NCI-H526 treated with DMSO at 0.1 percent for 48 hours (cell line): ENCODE measurements at regions not wholly inside any gene's neighbourhood (a gene's known extent, or its start where the extent isn't known, plus 50 kb on each side); places are given as distances from the start of the nearest gene placed in this dataset.

Experiments used
- DNase-seq: peaks from one replicate; lab custom pipeline; 2025; lab: John Stamatoyannopoulos, UW

GRCh38 chr20:40957265-40957760 lies 71.3 kb upstream of the TOP1 start:
- DNase-seq = no peak

DNA sequence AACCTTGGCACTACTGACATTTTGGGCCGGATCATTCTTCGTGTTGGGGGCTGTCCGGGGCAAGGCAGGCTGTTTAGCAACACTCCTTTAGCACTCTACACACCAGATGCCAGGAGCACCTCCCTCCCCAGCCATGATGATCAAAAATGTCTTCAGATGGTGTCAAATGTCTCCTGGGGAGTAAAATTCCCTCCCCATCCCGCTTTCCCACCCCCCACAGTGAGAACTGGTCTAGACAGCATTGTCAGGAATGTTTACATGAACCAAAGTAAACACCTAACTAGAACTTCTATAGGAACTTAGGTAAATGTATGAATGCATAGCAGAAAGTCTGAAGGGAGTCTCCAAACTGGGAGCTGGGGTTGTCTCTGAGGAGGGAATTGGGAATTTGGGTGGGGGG lies 70.0 kb upstream of the TOP1 start:
- no peak for DNase-seq

DNA sequence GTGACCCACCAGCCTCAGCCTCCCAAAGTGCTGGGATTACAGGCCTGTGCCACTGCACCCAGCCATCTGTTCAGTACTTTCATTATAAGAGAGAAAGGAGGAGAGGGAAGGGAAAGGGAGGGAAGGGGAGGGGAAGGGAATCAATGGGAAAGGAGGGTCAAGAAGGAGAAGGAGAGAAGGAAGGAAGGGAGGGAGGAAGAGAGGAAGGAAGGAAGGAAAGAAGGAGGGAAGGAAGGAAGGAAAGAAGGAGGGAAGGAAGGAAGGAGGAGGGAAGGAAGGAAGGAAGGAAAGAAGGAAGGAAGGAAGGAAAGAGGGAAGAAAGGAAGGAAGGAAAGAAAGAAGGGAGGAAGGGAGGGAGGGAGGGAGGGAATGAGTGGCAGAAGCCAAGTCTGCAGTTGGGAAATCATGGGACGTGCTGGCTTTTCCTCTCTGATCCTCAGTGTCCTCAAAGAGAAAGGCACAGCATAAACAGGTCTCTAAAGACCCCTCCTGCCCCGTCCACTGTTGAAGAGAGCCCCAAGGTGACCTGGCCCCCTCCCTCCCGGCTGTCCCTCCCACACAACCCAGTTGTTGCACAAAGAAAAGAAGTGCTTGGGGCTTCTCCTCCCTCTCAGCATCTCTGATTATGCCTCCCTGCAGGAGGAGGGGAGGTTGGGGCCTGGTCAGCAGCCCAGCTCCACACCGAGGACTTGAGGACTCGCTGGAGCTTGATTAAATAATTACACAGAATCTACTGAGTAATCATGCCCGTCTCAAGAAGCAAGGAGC lies 69.1 kb upstream of the TOP1 start:
- DNase-seq = no peak

GRCh38 chr20:40960101-40960500 lies 68.5 kb upstream of the TOP1 start:
- no peak for DNase-seq

GRCh38 chr20:40960521-40960956 lies 68.1 kb upstream of the TOP1 start:
- no peak for DNase-seq

DNA sequence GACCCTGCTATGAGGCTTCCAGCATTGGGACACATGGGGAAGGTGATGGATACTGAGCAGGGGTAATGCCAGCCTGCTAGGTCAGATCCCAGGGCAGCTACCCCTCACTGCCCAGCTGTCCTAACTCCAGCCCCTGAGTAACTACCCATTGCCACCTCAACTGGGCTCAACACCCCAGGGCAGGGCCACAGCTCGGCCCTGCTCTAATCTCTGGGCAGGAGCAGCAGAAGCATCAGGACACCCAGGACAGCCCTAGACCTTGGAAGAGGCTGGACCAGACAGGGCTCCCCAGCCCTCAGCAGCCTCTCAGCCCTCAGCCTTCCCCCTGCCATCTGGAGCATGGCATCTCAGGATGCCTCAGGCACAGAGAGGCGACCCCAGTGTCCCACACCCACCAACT lies 67.4 kb upstream of the TOP1 start:
- DNase-seq = no peak

DNA sequence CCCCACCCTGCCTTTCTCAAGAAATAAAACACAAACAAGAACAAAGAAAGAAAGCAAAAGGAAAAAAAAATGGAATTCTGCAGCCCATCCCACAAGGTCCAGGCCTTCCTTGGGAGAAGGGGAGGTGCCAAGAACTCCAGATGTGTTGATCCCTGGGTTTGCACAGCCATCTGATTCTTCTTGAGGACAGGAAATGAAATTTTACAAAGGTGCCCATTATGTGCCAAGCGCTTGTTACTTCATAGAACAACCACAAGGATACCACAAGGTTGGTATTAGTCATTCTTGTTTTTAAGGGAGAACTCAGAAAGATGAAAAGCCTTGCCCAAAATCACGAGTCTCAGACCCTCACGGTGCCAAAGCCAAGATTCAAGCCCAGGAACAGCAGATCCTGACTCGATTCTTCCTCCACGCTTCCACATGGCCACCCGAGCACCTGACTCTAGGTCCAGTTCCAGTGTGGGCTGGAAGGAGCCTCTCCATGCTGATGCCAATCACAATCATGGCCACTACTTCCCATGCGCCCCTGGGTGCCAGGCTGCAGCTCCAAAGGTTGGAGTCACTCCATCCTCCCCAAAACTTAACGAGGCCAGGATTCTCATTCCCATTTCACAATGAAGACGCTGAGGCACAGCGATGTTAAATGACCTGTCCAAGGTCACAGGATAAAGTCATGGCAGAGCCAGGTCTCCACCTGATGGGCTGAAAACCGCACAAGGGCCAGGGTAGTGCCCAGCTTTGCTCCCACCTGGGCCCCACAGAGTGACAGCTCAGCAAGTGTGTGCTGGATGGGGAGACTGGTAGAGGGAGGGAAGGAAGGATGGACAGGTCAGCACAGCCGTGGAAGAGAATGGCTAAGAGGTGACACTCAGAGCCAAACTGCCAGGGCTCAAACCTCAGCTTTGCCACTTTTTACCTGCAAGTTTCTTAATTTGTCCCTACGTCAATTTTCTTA lies 66.7 kb upstream of the TOP1 start:
- no peak for DNase-seq

DNA sequence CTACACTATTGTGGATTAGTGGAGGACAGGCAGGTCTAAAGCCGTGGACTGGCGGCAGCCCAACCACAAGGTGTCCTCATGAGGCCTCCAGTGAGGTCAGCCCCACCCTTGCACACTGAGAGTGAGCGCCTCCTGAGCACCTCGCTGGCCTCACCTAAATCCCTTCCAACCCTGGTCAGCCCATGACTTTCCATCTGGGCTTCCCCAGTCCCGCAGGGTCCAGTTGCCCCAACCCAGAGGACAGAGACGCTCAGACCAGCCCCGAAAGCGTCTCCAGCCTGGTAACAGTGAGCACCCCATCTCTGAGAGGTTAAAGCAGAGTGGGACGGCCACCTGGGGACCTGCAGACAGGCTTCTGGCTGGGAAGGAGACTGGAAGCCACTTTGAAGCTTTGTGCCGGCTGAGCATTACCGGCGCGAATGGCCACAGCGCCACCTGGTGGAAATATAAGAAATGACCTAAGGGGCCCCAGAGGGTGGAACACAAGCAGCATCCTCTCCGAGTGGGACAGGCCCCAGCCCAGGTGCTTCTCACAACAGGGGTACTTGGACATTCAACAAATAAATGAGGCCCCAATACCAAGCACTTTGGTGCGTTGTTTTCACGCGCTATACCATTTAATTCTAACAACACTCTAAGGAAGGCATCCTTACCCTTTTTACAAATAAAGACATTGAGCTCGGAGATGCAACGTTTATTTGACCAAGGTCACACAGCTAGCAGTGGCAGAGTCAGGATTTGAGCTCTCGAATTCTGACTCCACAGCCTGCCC lies 65.7 kb upstream of the TOP1 start:
- peak; percentile 60 for DNase-seq

DNA sequence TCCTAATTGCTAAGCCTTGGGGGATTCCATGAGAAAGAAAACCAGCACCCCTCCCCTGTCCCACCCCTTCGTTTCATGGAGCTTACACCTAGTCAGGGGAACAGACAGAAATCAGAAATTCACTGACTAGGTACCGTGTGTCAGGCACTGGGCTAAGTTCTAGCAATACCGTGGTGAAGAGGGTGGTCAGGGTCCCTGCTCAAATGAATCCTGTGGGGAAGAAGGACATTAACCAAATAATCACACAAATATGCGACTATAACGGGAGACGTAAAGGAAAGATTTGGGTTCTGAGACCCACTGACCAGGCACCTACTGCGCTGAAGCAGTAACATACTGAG lies 65.1 kb upstream of the TOP1 start:
- no peak for DNase-seq

DNA sequence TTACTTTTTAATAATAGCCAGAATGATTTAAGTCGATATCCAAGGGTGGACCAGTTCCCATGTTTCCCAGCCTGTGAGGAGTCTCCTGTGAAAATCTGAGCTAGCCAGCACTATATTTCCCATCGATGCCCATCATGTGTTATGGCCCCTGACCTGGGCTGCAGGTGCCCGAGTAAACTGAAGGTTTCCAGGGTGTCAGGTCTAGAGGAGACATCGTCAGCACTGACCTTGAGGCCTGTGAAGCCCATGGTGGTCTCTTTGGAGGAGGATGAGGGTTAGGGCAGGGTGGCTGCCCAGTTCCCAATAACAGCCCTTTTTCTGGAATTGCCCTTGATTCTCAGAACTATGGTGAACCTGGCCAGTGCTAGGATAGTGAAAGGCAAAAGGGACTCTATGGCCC lies 63.0 kb upstream of the TOP1 start:
- no peak for DNase-seq

DNA sequence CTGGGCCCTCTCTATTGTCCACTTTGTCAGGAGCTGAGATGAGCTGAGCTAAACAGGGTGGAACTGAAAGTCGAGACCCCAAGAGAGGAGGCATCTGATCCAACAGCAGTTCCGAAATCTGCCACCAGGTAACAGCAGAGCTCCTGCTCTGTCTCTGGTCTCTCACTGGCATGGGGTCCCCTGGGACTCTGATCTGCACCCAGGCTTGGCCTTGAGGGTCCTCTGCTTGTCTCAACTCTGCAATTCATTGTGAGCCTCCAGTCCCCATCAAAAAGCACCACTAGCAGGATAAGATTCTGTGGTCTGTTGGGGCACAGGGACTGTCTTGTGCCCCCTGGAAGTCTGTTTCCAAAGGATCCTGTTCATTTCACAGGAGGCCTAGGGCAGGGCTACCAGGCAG lies 62.5 kb upstream of the TOP1 start:
- no peak for DNase-seq

GRCh38 chr20:40966516-40967185 lies 62.0 kb upstream of the TOP1 start:
- no peak for DNase-seq

- no peak for DNase-seq
Measured at GRCh38 chr20:40967700-40968099, 60.9 kb upstream of the TOP1 start.

DNA sequence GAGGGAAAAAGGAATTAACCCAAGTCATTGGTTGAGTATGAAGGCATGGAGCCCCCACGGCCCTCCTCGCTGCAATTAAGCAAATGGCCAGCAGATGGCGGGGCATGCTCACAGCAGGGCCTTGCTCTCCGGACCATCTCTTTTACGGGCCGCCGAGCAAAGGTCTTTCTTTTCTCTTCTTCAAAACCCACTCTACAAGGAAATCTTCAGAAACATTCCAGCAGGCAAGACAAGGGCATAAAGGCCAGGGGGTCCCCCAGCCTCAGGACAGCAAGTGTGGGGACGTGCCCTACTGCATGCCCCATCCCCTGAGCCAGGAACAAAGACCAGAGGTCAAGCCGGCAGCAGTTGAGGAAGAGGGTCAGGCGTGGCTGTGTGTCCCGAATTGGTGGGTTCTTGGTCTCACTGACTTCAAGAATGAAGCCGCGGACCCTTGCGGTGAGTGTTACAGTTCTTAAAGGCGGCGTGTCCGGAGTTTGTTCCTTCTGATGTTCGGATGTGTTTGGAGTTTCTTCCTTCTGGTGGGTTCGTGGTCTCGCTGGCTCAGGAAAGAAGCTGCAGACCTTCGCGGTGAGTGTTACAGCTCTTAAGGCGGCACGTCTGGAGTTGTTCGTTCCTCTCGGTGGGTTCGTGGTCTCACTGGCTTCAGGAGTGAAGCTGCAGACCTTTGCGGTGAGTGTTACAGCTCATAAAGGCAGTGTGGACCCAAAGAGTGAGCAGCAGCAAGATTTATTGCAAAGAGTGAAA lies 59.6 kb upstream of the TOP1 start:
- peak; percentile 46 for DNase-seq

DNA sequence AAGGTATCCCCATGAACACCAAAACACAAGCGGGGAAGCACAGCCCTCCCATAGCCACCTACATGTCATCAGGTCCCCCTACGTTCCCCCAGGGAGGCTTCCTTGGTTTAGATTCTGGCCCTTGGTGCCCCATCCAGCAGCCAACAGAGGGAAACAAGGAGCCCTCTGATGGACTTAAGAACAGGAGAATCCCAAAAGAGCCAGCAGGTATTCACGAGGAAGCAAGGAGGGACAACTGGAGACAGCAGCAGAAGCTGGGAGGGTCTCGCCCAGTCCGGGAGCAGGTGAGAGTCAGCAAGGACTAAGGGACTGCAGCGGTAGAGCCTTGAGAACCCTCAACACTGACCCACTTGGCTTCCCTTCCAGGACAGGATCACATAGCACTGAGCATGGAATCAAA lies 58.4 kb upstream of the TOP1 start:
- no peak for DNase-seq

DNA sequence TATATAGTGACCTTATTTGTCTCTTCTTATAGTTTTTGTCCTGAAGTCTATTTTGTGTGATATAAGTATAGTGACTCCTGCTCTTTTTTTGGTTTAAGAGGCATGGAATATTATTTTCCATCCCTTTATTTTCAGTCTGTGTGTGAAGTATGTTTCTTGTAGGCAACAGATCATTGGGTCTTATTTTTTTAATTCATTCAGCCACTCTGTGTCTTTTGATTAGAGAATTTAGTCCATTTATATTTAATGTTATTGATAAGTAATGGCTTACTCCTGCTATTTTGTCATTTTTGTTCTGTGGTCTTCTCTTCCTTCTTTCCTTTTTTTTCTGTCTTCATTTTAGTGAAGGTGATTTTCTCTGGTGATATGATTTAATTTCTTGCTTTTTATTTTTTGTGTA lies 51.4 kb upstream of the TOP1 start:
- no peak for DNase-seq

DNA sequence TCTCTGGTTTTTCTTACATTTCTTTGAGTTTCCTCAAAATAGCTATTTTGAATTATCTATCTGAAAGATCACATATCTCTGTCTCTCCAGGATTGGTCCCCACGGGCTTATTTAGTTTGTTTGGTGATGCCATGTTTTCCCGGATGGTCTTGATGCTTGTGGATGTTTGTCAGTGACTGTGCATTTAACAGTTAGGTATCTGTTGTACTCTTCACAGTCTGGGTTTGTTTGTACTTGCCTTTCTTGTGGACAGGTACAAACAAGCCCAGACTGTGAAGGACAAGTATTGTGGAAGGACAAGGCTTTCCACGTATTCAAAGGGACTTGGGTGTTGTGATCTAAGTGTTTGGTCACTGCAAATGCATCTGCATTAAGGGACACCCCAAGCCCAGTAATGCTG lies 49.9 kb upstream of the TOP1 start:
- no peak for DNase-seq
